Caco-2 (cell line): ENCODE measurements at regions not wholly inside any gene's neighbourhood (a gene's known extent, or its start where the extent isn't known, plus 50 kb on each side); places are given as distances from the start of the nearest gene placed in this dataset.

Experiments
- BruUV-seq: library from RNA; stranded (reverse); fragments of 400-500 nt; replicated peaks from 2 replicates; lab custom pipeline; 2021; lab: Mats Ljungman, UMichigan
- CTCF ChIA-PET: fragments of 300-600 bp; sonication (Branson Sonifier 250); formaldehyde crosslinking; loops from one replicate; lab custom pipeline; 2022; ENCODE audit warnings: antibody characterized with exemption; lab: Charles Lee
- POLR2A ChIA-PET: fragments of 300-600 bp; sonication (Branson Sonifier 250); formaldehyde crosslinking; loops from one replicate; lab custom pipeline; 2022; ENCODE audit warnings: antibody characterized with exemption; lab: Charles Lee
- DNase-seq, 2 experiments: peaks; one replicate each; pipeline versions ENCODE4 v3.0.0 to v3.0.0-alpha.2; 2020 to 2022
- H3K27me3 ChIP-seq: replicated peaks from 2 replicates; pipeline ENCODE4 v1.6.0; 2011; ENCODE audit warnings: low read length; ENCODE audit not compliant: control insufficient read depth, insufficient read depth
- H3K36me3 ChIP-seq: 2 replicates; pipeline ENCODE4 v1.5.1; 2011; ENCODE audit warnings: low read length; ENCODE audit not compliant: control insufficient read depth, insufficient read depth
- H3K4me1 ChIP-seq: fragments of 250-450 bp; sonication (Bioruptor Pico); 2 replicates; pipeline ENCODE4 v1.5.1; 2020; ENCODE audit warnings: mild to moderate bottlenecking
- H3K4me3 ChIP-seq: 2 replicates; pipeline ENCODE4 v1.5.1; 2011; ENCODE audit warnings: low read depth, mild to moderate bottlenecking, control low read depth, low read length
- H3K9me3 ChIP-seq: fragments of 250-450 bp; sonication (Bioruptor Pico); 2 replicates; pipeline ENCODE4 v1.5.1; 2020; ENCODE audit warnings: mild to moderate bottlenecking, moderate library complexity
- H3K27ac Mint-ChIP-seq: one replicate; pipeline ENCODE4 v1.8.0; 2022; ENCODE audit warnings: mixed read lengths; ENCODE audit not compliant: unreplicated experiment
- H3K27me3 Mint-ChIP-seq: one replicate; pipeline ENCODE4 v1.8.0; 2022; ENCODE audit warnings: mixed read lengths; ENCODE audit not compliant: insufficient read depth, unreplicated experiment
- H3K36me3 Mint-ChIP-seq: one replicate; pipeline ENCODE4 v1.8.0; 2022; ENCODE audit warnings: mild to moderate bottlenecking, mixed read lengths; ENCODE audit not compliant: insufficient read depth, unreplicated experiment
- H3K4me1 Mint-ChIP-seq: one replicate; pipeline ENCODE4 v1.8.0; 2022; ENCODE audit warnings: low read depth, mixed read lengths; ENCODE audit not compliant: unreplicated experiment
- H3K4me3 Mint-ChIP-seq: one replicate; pipeline ENCODE4 v1.8.0; 2022; ENCODE audit warnings: mild to moderate bottlenecking, moderate library complexity, mixed read lengths; ENCODE audit not compliant: unreplicated experiment
- H3K9me3 Mint-ChIP-seq: one replicate; pipeline ENCODE4 v1.8.0; 2022; ENCODE audit warnings: mixed read lengths; ENCODE audit not compliant: unreplicated experiment
- intact Hi-C: fragments of 100-400 bp; cut with micrococcal nuclease; formaldehyde crosslinking; loops from one replicate; pipeline ENCODE4 v1.10.0; 2022; ENCODE audit not compliant: unreplicated experiment
- TF ChIP-seq, protein P1 (sequence below), 2 experiments: fragments of 200-600 bp in 1 of 2; IDR thresholded peaks; 1 replicate in 1 of 2; 2 replicates in 1 of 2; pipeline versions ENCODE4 v1.5.1 to v1.8.0; 2011 to 2022; ENCODE audit warnings: antibody characterized with exemption in 1 of 2, control low read depth in 1 of 2, inconsistent platforms in 1 of 2, low read depth in 1 of 2, low read length in 1 of 2, mild to moderate bottlenecking in 1 of 2, moderate library complexity in 1 of 2; ENCODE audit not compliant: insufficient read depth in 1 of 2, severe bottlenecking in 1 of 2, unreplicated experiment in 1 of 2

DNA sequence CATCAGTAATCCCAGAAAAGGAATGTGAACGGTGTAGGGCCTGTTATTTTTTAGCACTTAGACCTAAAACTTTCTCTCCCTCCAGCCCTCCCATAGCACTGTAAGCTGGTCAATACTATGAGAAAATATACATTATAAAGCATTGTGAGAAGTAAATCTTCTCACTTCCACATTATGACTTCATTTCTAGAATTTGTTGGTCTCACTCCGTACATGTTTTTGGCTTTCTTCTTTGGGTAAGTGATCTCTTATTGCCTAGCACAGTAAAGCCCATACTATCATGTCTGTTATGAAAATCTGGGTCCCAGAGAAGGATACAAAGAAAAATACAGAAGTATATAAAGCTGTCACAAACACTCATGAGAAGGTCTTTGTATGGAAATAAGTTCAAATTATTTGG, 1851.1 kb upstream of the IGFBP7 start:
- Mint-ChIP-seq H3K9me3 (no peaks in the 10 kb centered on the region), H3K4me1 (no peaks in the 10 kb centered on the region), H3K36me3 (no peaks in the 10 kb centered on the region), H3K27me3 (no peaks in the 10 kb centered on the region), H3K27ac (no peak overlapping the region), H3K4me3 (no peak overlapping the region)
- TF ChIP-seq, protein P1, sequence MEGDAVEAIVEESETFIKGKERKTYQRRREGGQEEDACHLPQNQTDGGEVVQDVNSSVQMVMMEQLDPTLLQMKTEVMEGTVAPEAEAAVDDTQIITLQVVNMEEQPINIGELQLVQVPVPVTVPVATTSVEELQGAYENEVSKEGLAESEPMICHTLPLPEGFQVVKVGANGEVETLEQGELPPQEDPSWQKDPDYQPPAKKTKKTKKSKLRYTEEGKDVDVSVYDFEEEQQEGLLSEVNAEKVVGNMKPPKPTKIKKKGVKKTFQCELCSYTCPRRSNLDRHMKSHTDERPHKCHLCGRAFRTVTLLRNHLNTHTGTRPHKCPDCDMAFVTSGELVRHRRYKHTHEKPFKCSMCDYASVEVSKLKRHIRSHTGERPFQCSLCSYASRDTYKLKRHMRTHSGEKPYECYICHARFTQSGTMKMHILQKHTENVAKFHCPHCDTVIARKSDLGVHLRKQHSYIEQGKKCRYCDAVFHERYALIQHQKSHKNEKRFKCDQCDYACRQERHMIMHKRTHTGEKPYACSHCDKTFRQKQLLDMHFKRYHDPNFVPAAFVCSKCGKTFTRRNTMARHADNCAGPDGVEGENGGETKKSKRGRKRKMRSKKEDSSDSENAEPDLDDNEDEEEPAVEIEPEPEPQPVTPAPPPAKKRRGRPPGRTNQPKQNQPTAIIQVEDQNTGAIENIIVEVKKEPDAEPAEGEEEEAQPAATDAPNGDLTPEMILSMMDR (IDR thresholded peaks at IDR 0.05; ENCODE audit: insufficient read depth in 1 of 2, low read depth in 1 of 2, low read length in 1 of 2, severe bottlenecking in 1 of 2, unreplicated experiment in 1 of 2), result no peak
- ChIA-PET POLR2A (no interaction called here), CTCF (no interaction called here)
- H3K4me3 ChIP-seq, result no peak overlapping the region
- BruUV-seq, result no TSS peak
- no peaks in the 10 kb centered on the region for H3K36me3 ChIP-seq
- no peaks in the 10 kb centered on the region for H3K27me3 ChIP-seq
- DNase-seq, result no peak
- no peaks in the 10 kb centered on the region for H3K9me3 ChIP-seq
- no peaks in the 10 kb centered on the region for H3K4me1 ChIP-seq
- intact Hi-C loops, result no loop called here

DNA sequence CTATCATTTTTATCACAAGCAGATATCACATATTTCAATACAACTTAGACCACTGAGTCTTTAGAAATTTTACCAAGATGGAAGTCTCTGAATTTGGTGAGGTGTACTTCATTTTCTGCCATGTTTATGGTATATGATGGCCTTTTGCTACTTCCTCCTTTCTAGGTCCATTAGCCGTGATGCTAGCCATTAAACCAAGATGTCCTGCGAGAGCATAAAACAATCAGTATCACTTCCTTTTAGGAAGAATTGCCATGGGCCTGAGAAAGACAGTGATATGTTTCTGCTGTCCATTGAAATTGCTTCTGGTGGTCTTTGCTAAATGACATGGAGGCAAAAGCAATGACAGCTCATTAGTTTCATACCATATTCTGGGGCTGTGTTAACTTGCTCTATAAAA, 1851.7 kb upstream of the IGFBP7 start:
- Mint-ChIP-seq H3K4me3 (no peak overlapping the region), H3K36me3 (no peaks in the 10 kb centered on the region), H3K9me3 (no peaks in the 10 kb centered on the region), H3K4me1 (no peaks in the 10 kb centered on the region), H3K27me3 (no peaks in the 10 kb centered on the region), H3K27ac (no peak overlapping the region)
- ChIA-PET POLR2A (no interaction called here), CTCF (no interaction called here)
- Histone ChIP-seq H3K4me3 (no peak overlapping the region), H3K4me1 (no peaks in the 10 kb centered on the region), H3K9me3 (no peaks in the 10 kb centered on the region), H3K36me3 (no peaks in the 10 kb centered on the region), H3K27me3 (no peaks in the 10 kb centered on the region)
- no TSS peak for BruUV-seq
- TF ChIP-seq, protein P1 (IDR thresholded peaks at IDR 0.05; ENCODE audit: insufficient read depth in 1 of 2, low read depth in 1 of 2, low read length in 1 of 2, severe bottlenecking in 1 of 2, unreplicated experiment in 1 of 2), result no peak
- intact Hi-C loops, result no loop called here
- DNase-seq, result no peak

- H3K36me3 Mint-ChIP-seq, result no peaks in the 10 kb centered on the region
- BruUV-seq, result no TSS peak
- no peak overlapping the region for H3K4me3 Mint-ChIP-seq
- Histone ChIP-seq H3K36me3 (no peaks in the 10 kb centered on the region), H3K9me3 (no peaks in the 10 kb centered on the region), H3K27me3 (no peaks in the 10 kb centered on the region), H3K4me3 (no peak overlapping the region), H3K4me1 (no peaks in the 10 kb centered on the region)
- no peaks in the 10 kb centered on the region for H3K9me3 Mint-ChIP-seq
- no peak overlapping the region for H3K27ac Mint-ChIP-seq
- no peak for DNase-seq
- CTCF ChIA-PET, result no interaction called here
- no peaks in the 10 kb centered on the region for H3K4me1 Mint-ChIP-seq
- H3K27me3 Mint-ChIP-seq, result no peaks in the 10 kb centered on the region
- TF ChIP-seq, protein P1 (IDR thresholded peaks at IDR 0.05; ENCODE audit: insufficient read depth in 1 of 2, low read depth in 1 of 2, low read length in 1 of 2, severe bottlenecking in 1 of 2, unreplicated experiment in 1 of 2), result no peak
- POLR2A ChIA-PET, result no interaction called here
- intact Hi-C loops, result no loop called here
These were observed 1852.2 kb upstream of the IGFBP7 start for GRCh38 chr4:58962424-58962823.
